ENCODE measurements at regions not wholly inside any gene's neighbourhood (a gene's known extent, or its start where the extent isn't known, plus 50 kb on each side); places are given as distances from the start of the nearest gene placed in this dataset.
A peak's percentile ranks its signal among the peaks of the same experiment; 100 is the strongest.

DNA sequence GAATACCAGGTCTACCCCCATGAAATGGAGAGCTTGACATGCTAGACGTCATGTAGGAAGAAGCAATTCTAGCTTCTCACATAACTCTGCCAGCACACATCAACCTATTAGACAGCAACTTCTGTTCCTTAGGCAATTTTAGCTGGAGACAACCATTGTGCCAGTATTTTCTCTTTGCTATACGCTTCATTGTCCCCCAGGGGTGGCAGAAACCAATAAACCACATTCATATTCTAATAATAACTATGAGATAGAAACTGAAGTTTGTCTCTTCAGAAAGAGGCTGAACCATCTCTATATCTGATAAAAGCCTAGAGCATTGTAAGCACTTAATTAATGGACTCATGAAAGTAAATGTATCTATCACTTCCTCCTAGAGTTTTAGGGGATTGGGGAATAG is 278.6 kb downstream of the FOXG1 start:
- no peak overlapping the region for H3K4me3 ChIP-seq (ENCODE audit: low read length)
- no peaks in the 10 kb centered on the region for H3K27me3 ChIP-seq (ENCODE audit: low read depth, low read length)
- 0 out of 2 replicates have a peak, but pooled peaks cover 3% of the 10 kb centered on the region for H3K9me3 ChIP-seq (ENCODE audit: insufficient read depth, low read length)
- no peaks in the 10 kb centered on the region for H3K79me2 ChIP-seq (ENCODE audit: low read length)
- H2AFZ ChIP-seq (ENCODE audit: low read depth, low read length), result no peak overlapping the region
- H3K4me1 ChIP-seq (ENCODE audit: low read length), result no peaks in the 10 kb centered on the region
- H4K20me1 ChIP-seq (ENCODE audit: insufficient read depth, low read length), result no peaks in the 10 kb centered on the region
- H3K9ac ChIP-seq (ENCODE audit: low read length), result no peak overlapping the region
- H3K27ac ChIP-seq (ENCODE audit: low read length), result no peak overlapping the region
- no peak overlapping the region for H3K4me2 ChIP-seq (ENCODE audit: low read length)
- TF ChIP-seq CTCF (IDR thresholded peaks at IDR 0.05; ENCODE audit: low read depth, low read length) (no peak), EZH2phosphoT487 (IDR thresholded peaks at IDR 0.05; ENCODE audit: low read depth) (no peak)
- no peaks in the 10 kb centered on the region for H3K36me3 ChIP-seq (replicated peaks; ENCODE audit: low read depth, low read length)

GRCh38 chr14:29054119-29054518 is 287.5 kb downstream of the FOXG1 start:
- Histone ChIP-seq H3K9ac (ENCODE audit: low read length) (no peak overlapping the region), H3K27me3 (ENCODE audit: low read depth, low read length) (no peaks in the 10 kb centered on the region), H3K4me1 (ENCODE audit: low read length) (peaks cover 15% of the 10 kb centered on the region), H3K4me2 (ENCODE audit: low read length) (peak overlapping the region; percentile 10; the same call in 1 of the 2 replicates), H3K79me2 (ENCODE audit: low read length) (no peaks in the 10 kb centered on the region), H3K9me3 (ENCODE audit: insufficient read depth, low read length) (0 out of 2 replicates have a peak, but pooled peaks cover 4% of the 10 kb centered on the region), H3K36me3 (replicated peaks; ENCODE audit: low read depth, low read length) (no peaks in the 10 kb centered on the region), H3K4me3 (ENCODE audit: low read length) (no peak overlapping the region), H3K27ac (ENCODE audit: low read length) (peak overlapping the region; percentile 20; the same call in 1 of the 2 replicates), H2AFZ (ENCODE audit: low read depth, low read length) (no peak overlapping the region), H4K20me1 (ENCODE audit: insufficient read depth, low read length) (no peaks in the 10 kb centered on the region)
- no peak for TF ChIP-seq EZH2phosphoT487 (IDR thresholded peaks at IDR 0.05; ENCODE audit: low read depth)
- TF ChIP-seq CTCF (IDR thresholded peaks at IDR 0.05; ENCODE audit: low read depth, low read length), result no peak

DNA sequence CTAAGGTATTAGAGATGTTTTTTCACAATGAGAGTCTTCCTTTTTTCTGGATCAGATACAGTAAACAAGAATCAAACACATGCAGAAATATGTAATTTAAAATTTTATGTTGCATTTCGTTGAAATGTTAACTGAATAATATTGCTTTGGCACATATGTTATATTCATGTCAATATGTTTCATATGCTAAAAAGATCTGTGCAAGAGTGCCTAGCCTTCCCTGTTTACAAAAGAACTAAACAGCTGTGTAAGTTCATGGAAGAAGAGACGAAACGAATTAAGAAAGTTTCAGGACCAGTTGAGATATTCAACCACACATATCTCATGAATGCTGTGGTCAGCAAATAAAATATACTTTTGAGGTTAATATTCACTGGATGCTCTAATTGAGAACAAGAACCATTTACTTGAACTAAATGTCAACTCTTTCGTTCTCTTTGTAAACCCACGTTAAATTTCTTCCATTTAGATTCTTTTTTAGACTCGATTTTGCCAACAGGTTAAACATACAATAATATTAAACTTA is 289.5 kb downstream of the FOXG1 start:
- Histone ChIP-seq H3K9me3 (ENCODE audit: insufficient read depth, low read length) (no peaks in the 10 kb centered on the region), H3K9ac (ENCODE audit: low read length) (no peak overlapping the region), H4K20me1 (ENCODE audit: insufficient read depth, low read length) (no peaks in the 10 kb centered on the region), H3K79me2 (ENCODE audit: low read length) (no peaks in the 10 kb centered on the region), H3K4me1 (ENCODE audit: low read length) (peaks cover 15% of the 10 kb centered on the region), H2AFZ (ENCODE audit: low read depth, low read length) (no peak overlapping the region), H3K36me3 (replicated peaks; ENCODE audit: low read depth, low read length) (no peaks in the 10 kb centered on the region), H3K4me3 (ENCODE audit: low read length) (no peak overlapping the region), H3K27ac (ENCODE audit: low read length) (no peak overlapping the region), H3K4me2 (ENCODE audit: low read length) (no peak overlapping the region), H3K27me3 (ENCODE audit: low read depth, low read length) (no peaks in the 10 kb centered on the region)
- TF ChIP-seq CTCF (IDR thresholded peaks at IDR 0.05; ENCODE audit: low read depth, low read length) (no peak), EZH2phosphoT487 (IDR thresholded peaks at IDR 0.05; ENCODE audit: low read depth) (no peak)

DNA sequence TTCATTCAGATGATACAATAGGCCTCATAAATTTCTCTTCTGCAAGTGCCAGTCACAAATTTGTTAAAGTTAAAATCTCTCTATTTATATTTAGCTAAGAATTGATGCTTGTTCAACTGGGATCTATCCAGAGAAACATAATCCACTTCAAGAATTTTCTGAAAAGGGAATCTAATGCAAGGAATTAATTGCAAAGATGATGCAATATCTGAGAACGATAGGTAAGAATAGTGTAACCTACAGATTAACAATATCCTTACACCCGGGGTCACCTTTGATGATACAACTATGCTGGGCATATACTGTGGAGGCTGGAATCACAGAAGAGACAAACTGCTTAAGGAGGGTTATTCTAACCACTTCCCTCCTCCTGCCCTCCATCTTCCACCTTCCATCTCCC is 295.1 kb downstream of the FOXG1 start:
- Histone ChIP-seq H3K79me2 (ENCODE audit: low read length) (no peaks in the 10 kb centered on the region), H3K36me3 (replicated peaks; ENCODE audit: low read depth, low read length) (no peaks in the 10 kb centered on the region), H3K4me1 (ENCODE audit: low read length) (no peaks in the 10 kb centered on the region), H2AFZ (ENCODE audit: low read depth, low read length) (no peak overlapping the region), H3K4me2 (ENCODE audit: low read length) (no peak overlapping the region), H4K20me1 (ENCODE audit: insufficient read depth, low read length) (no peaks in the 10 kb centered on the region), H3K27me3 (ENCODE audit: low read depth, low read length) (no peaks in the 10 kb centered on the region), H3K27ac (ENCODE audit: low read length) (no peak overlapping the region), H3K9ac (ENCODE audit: low read length) (no peak overlapping the region), H3K4me3 (ENCODE audit: low read length) (no peak overlapping the region), H3K9me3 (ENCODE audit: insufficient read depth, low read length) (no peaks in the 10 kb centered on the region)
- TF ChIP-seq EZH2phosphoT487 (IDR thresholded peaks at IDR 0.05; ENCODE audit: low read depth), result no peak
- TF ChIP-seq CTCF (IDR thresholded peaks at IDR 0.05; ENCODE audit: low read depth, low read length), result no peak

Data from OCI-LY3 (cell line).